AG04450 (cell line): ENCODE measurements at regions not wholly inside any gene's neighbourhood (a gene's known extent, or its start where the extent isn't known, plus 50 kb on each side); places are given as distances from the start of the nearest gene placed in this dataset.
A peak's percentile ranks its signal among the peaks of the same experiment; 100 is the strongest.

Experiments used
- CTCF ChIA-PET: fragments of 300-600, 350-600 bp; formaldehyde crosslinking; extraction: SDS; loops from one replicate; lab custom pipeline; 2022; ENCODE audit warnings: antibody characterized with exemption, inconsistent platforms; lab: Charles Lee
- POLR2A ChIA-PET: fragments of 350-600 bp; formaldehyde crosslinking; extraction: SDS; loops from one replicate; lab custom pipeline; 2021; ENCODE audit warnings: antibody characterized with exemption, inconsistent platforms; lab: Yijun Ruan, JAX
- DNase-seq: peaks from one replicate; pipeline ENCODE4 v3.0.0-alpha.2; 2011; ENCODE audit warnings: low read depth, low spot score
- H3K27ac ChIP-seq: one replicate; pipeline ENCODE4 v1.5.1; 2012; ENCODE audit warnings: low read depth, low read length, control low read depth
- H3K27me3 ChIP-seq: one replicate; pipeline ENCODE4 v1.6.0; 2012; ENCODE audit warnings: low read length; ENCODE audit not compliant: control insufficient read depth, insufficient read depth
- H3K4me3 ChIP-seq: 2 replicates; pipeline ENCODE4 v1.5.1; 2011; ENCODE audit warnings: mild to moderate bottlenecking, low read depth, low read length, control low read depth
- H3K9me3 ChIP-seq: 2 replicates; pipeline ENCODE4 v1.5.1; 2012; ENCODE audit warnings: low read length; ENCODE audit not compliant: control insufficient read depth, insufficient read depth
- CTCF ChIP-seq: IDR thresholded peaks from 2 replicates; pipeline ENCODE4 v1.5.1; 2011; ENCODE audit warnings: low read depth, low read length, control low read depth, inconsistent platforms

- no peak overlapping the region for H3K27ac ChIP-seq
- CTCF ChIA-PET: interaction anchor here (0.7 to 5.5 kb wide), 38 partner anchors 11 to 875 kb away, joined by 3 to 36 read pairs (median 4); partner anchors contain the start of gene IVNS1ABP
- H3K9me3 ChIP-seq: no peaks in the 10 kb centered on the region
- DNase-seq: no peak
- TF ChIP-seq CTCF: peak; percentile 62
- POLR2A ChIA-PET: interaction anchor here (0.7 kb wide), 1 partner anchor 27 kb away, joined by 4 read pairs; no protein-coding TSS in a partner anchor
- no peak overlapping the region for H3K4me3 ChIP-seq
- H3K27me3 ChIP-seq: no peaks in the 10 kb centered on the region
These were observed 53.1 kb upstream of the HMCN1 start for GRCh38 chr1:185681034-185681633.

- no peaks in the 10 kb centered on the region for H3K27me3 ChIP-seq
- H3K27ac ChIP-seq: no peak overlapping the region
- no peaks in the 10 kb centered on the region for H3K9me3 ChIP-seq
- H3K4me3 ChIP-seq: no peak overlapping the region
- no peak for DNase-seq
- TF ChIP-seq CTCF: no peak
- CTCF ChIA-PET: interaction anchor here (0.7 to 5.5 kb wide), 37 partner anchors 10 to 875 kb away, joined by 3 to 36 read pairs (median 4); partner anchors contain the start of gene IVNS1ABP
- POLR2A ChIA-PET: no interaction called here
These were observed 53.7 kb upstream of the HMCN1 start for GRCh38 chr1:185680453-185680852.

- no peak for TF ChIP-seq CTCF
- ChIA-PET POLR2A (no interaction called here), CTCF (interaction anchor here (0.6 to 5.5 kb wide), 11 partner anchors 9 to 874 kb away, joined by 3 to 36 read pairs (median 4); partner anchors contain the start of gene IVNS1ABP)
- DNase-seq: no peak
- no peaks in the 10 kb centered on the region for H3K9me3 ChIP-seq
- no peak overlapping the region for H3K27ac ChIP-seq
- no peak overlapping the region for H3K4me3 ChIP-seq
- H3K27me3 ChIP-seq: no peaks in the 10 kb centered on the region
These were observed 55.0 kb upstream of the HMCN1 start for GRCh38 chr1:185679220-185679619.

- Histone ChIP-seq H3K9me3 (no peaks in the 10 kb centered on the region), H3K27me3 (no peaks in the 10 kb centered on the region), H3K4me3 (no peak overlapping the region), H3K27ac (no peak overlapping the region)
- DNase-seq: no peak
- TF ChIP-seq CTCF: no peak
- ChIA-PET CTCF (interaction anchor here (1.3 to 5.5 kb wide), 2 partner anchors 507 to 871 kb away, joined by 5 to 36 read pairs; no protein-coding TSS in a partner anchor), POLR2A (no interaction called here)
These were observed 57.2 kb upstream of the HMCN1 start for GRCh38 chr1:185676969-185677368.

- DNase-seq: no peak
- H3K27me3 ChIP-seq: no peaks in the 10 kb centered on the region
- ChIA-PET POLR2A (interaction anchor here (0.5 kb wide), 1 partner anchor 682 kb away, joined by 3 read pairs; no protein-coding TSS in a partner anchor), CTCF (interaction anchor here (0.8 to 1.3 kb wide), 2 partner anchors 504 to 538 kb away, joined by 3 to 4 read pairs; no protein-coding TSS in a partner anchor)
- H3K4me3 ChIP-seq: no peak overlapping the region
- H3K9me3 ChIP-seq: no peaks in the 10 kb centered on the region
- no peak for TF ChIP-seq CTCF
- no peak overlapping the region for H3K27ac ChIP-seq
These were observed 60.0 kb upstream of the HMCN1 start for GRCh38 chr1:185674201-185674600.
